ENCODE measurements at regions not wholly inside any gene's neighbourhood (a gene's known extent, or its start where the extent isn't known, plus 50 kb on each side); places are given as distances from the start of the nearest gene placed in this dataset.

DNA sequence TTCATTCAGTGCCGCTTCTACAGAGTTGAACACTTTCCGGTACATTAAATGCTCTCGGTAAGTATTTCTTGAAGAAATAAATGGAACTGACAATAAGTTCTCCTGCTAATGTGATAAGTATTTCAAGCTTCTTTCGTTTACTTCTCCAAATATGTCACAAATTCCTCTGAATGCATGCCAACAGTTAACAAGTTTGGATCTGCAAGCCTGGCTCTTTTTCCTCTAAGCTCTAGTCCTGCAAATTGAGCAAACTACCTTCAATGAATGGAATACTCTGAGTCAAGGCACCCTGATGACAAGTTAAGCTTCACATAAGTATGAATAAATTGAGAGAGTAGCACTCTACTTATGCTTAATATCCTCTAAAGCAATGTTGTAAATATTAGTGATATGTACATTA is 403.6 kb downstream of the PDGFC start:
- Histone ChIP-seq H3F3A (ENCODE audit: insufficient read depth) (no peaks in the 10 kb centered on the region), H4K20me1 (ENCODE audit: low read depth, low read length) (no peaks in the 10 kb centered on the region), H2AFZ (ENCODE audit: low read depth, low read length, severe bottlenecking) (no peak overlapping the region), H3K27me3 (ENCODE audit: low read length) (no peaks in the 10 kb centered on the region), H3K4me3 (ENCODE audit: insufficient read depth, low read length, poor library complexity, severe bottlenecking) (no peak overlapping the region), H3K36me3 (ENCODE audit: low read length) (no peaks in the 10 kb centered on the region), H3K9me3 (ENCODE audit: insufficient read depth, low read length) (no peaks in the 10 kb centered on the region), H3K9ac (ENCODE audit: low read length) (no peak overlapping the region), H3K79me2 (ENCODE audit: insufficient read depth, low read length) (no peaks in the 10 kb centered on the region), H3K27ac (ENCODE audit: low read depth, low read length) (no peak overlapping the region), H3K9me2 (replicated peaks; ENCODE audit: insufficient read depth, low read length) (no peaks in the 10 kb centered on the region), H3K4me2 (ENCODE audit: low read depth, low read length, poor library complexity, severe bottlenecking) (no peak overlapping the region)
- no peak for TF ChIP-seq EZH2phosphoT487 (conservative IDR thresholded peaks at IDR 0.05; ENCODE audit: low read length)
- TF ChIP-seq, protein P1, sequence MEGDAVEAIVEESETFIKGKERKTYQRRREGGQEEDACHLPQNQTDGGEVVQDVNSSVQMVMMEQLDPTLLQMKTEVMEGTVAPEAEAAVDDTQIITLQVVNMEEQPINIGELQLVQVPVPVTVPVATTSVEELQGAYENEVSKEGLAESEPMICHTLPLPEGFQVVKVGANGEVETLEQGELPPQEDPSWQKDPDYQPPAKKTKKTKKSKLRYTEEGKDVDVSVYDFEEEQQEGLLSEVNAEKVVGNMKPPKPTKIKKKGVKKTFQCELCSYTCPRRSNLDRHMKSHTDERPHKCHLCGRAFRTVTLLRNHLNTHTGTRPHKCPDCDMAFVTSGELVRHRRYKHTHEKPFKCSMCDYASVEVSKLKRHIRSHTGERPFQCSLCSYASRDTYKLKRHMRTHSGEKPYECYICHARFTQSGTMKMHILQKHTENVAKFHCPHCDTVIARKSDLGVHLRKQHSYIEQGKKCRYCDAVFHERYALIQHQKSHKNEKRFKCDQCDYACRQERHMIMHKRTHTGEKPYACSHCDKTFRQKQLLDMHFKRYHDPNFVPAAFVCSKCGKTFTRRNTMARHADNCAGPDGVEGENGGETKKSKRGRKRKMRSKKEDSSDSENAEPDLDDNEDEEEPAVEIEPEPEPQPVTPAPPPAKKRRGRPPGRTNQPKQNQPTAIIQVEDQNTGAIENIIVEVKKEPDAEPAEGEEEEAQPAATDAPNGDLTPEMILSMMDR (IDR thresholded peaks at IDR 0.05; ENCODE audit: insufficient read depth, low read length, poor library complexity, severe bottlenecking), result no peak

DNA sequence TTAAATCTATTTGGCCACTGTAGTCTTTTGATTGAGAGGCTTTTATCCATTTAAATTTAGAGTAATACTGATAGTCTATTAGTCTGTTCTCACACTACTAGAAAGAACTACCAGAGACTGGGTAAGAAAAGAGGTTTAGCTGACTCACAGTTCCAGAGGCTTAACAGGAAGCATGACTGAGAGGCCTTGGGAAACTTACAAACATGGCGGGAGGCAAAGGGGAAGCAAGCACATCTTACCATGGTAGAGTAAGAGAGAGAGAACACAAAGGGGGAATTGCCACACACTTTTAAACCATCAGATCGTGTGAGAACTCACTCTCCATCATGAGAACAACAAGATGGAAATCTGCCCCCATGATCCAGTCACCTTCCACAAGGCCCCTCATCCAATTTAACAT is 410.9 kb downstream of the PDGFC start:
- Histone ChIP-seq H2AFZ (ENCODE audit: low read depth, low read length, severe bottlenecking) (no peak overlapping the region), H3K79me2 (ENCODE audit: insufficient read depth, low read length) (no peaks in the 10 kb centered on the region), H3K27me3 (ENCODE audit: low read length) (no peaks in the 10 kb centered on the region), H3K9me2 (replicated peaks; ENCODE audit: insufficient read depth, low read length) (no peaks in the 10 kb centered on the region), H3F3A (ENCODE audit: insufficient read depth) (no peaks in the 10 kb centered on the region), H3K4me3 (ENCODE audit: insufficient read depth, low read length, poor library complexity, severe bottlenecking) (no peak overlapping the region), H3K9ac (ENCODE audit: low read length) (no peak overlapping the region), H3K27ac (ENCODE audit: low read depth, low read length) (no peak overlapping the region), H3K36me3 (ENCODE audit: low read length) (no peaks in the 10 kb centered on the region), H3K4me2 (ENCODE audit: low read depth, low read length, poor library complexity, severe bottlenecking) (no peak overlapping the region), H3K9me3 (ENCODE audit: insufficient read depth, low read length) (no peaks in the 10 kb centered on the region), H4K20me1 (ENCODE audit: low read depth, low read length) (no peaks in the 10 kb centered on the region)
- TF ChIP-seq, protein P1 (IDR thresholded peaks at IDR 0.05; ENCODE audit: insufficient read depth, low read length, poor library complexity, severe bottlenecking), result no peak
- no peak for TF ChIP-seq EZH2phosphoT487 (conservative IDR thresholded peaks at IDR 0.05; ENCODE audit: low read length)

DNA sequence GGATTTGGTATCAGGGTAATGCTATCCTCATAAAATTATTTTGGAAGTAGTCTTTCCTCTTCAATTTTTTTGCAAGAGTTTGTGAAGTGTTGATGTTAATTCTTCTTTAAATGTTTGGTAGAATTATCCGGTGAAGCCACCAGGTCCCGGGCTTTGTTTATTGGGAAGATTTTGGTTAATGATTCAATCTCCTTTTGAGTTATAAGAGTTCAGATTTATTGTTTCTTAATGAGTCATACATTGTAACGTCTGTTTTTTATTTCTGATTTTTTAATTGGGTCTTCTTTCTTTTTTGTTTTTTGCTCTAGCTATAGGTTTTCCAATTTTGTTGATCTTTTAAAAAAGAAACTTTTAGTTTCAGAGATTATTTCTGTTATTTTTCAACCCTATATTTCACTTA is 412.3 kb downstream of the PDGFC start:
- no peaks in the 10 kb centered on the region for H3K27me3 ChIP-seq (ENCODE audit: low read length)
- no peaks in the 10 kb centered on the region for H3K9me2 ChIP-seq (replicated peaks; ENCODE audit: insufficient read depth, low read length)
- H3K36me3 ChIP-seq (ENCODE audit: low read length), result no peaks in the 10 kb centered on the region
- no peak overlapping the region for H3K4me3 ChIP-seq (ENCODE audit: insufficient read depth, low read length, poor library complexity, severe bottlenecking)
- no peaks in the 10 kb centered on the region for H4K20me1 ChIP-seq (ENCODE audit: low read depth, low read length)
- no peak for TF ChIP-seq EZH2phosphoT487 (conservative IDR thresholded peaks at IDR 0.05; ENCODE audit: low read length)
- TF ChIP-seq, protein P1 (IDR thresholded peaks at IDR 0.05; ENCODE audit: insufficient read depth, low read length, poor library complexity, severe bottlenecking), result no peak
- H3K4me2 ChIP-seq (ENCODE audit: low read depth, low read length, poor library complexity, severe bottlenecking), result no peak overlapping the region
- H3K9me3 ChIP-seq (ENCODE audit: insufficient read depth, low read length), result no peaks in the 10 kb centered on the region
- no peak overlapping the region for H3K27ac ChIP-seq (ENCODE audit: low read depth, low read length)
- no peaks in the 10 kb centered on the region for H3K79me2 ChIP-seq (ENCODE audit: insufficient read depth, low read length)
- no peak overlapping the region for H3K9ac ChIP-seq (ENCODE audit: low read length)
- H3F3A ChIP-seq (ENCODE audit: insufficient read depth), result no peaks in the 10 kb centered on the region
- H2AFZ ChIP-seq (ENCODE audit: low read depth, low read length, severe bottlenecking), result no peak overlapping the region
